Subcutaneous abdominal adipose tissue (tissue), 5 donors: ENCODE measurements at regions not wholly inside any gene's neighbourhood (a gene's known extent, or its start where the extent isn't known, plus 50 kb on each side); places are given as distances from the start of the nearest gene placed in this dataset.

Experiments used
- H3K27ac ChIP-seq: one replicate; pipeline ENCODE4 v1.7.0; 2013; ENCODE audit warnings: low read depth, mild to moderate bottlenecking, inconsistent platforms, low read length, moderate library complexity
- H3K27me3 ChIP-seq, 5 donors: one replicate each; pipeline ENCODE4 v1.7.0; 2013; ENCODE audit warnings: low read length in 5 of 5, inconsistent platforms in 1 of 5; ENCODE audit not compliant: control insufficient read depth in 5 of 5, insufficient read depth in 4 of 5
- H3K36me3 ChIP-seq, 5 donors: one replicate each; pipeline ENCODE4 v1.7.0; 2013; ENCODE audit warnings: low read length in 5 of 5; ENCODE audit not compliant: control insufficient read depth in 5 of 5, insufficient read depth in 5 of 5
- H3K4me1 ChIP-seq, 5 donors: one replicate each; pipeline ENCODE4 v1.7.0; 2013; ENCODE audit warnings: low read length in 5 of 5, mild to moderate bottlenecking in 3 of 5, moderate library complexity in 1 of 5; ENCODE audit not compliant: control insufficient read depth in 5 of 5, insufficient read depth in 5 of 5
- H3K4me3 ChIP-seq, 5 donors: one replicate each; pipeline ENCODE4 v1.7.0; 2013; ENCODE audit warnings: low read length in 5 of 5, low read depth in 1 of 5
- H3K9ac ChIP-seq, 5 donors: one replicate each; pipeline ENCODE4 v1.7.0; 2013; ENCODE audit warnings: low read length in 5 of 5, mild to moderate bottlenecking in 4 of 5, moderate library complexity in 3 of 5
- H3K9me3 ChIP-seq, 5 donors: one replicate each; pipeline ENCODE4 v1.7.0; 2013; ENCODE audit warnings: low read length in 5 of 5; ENCODE audit not compliant: control insufficient read depth in 5 of 5
- donor health status: healthy.
- donor health status: healthy.
- donor health status: healthy.
- donor health status: healthy.
- donor health status: healthy.

DNA sequence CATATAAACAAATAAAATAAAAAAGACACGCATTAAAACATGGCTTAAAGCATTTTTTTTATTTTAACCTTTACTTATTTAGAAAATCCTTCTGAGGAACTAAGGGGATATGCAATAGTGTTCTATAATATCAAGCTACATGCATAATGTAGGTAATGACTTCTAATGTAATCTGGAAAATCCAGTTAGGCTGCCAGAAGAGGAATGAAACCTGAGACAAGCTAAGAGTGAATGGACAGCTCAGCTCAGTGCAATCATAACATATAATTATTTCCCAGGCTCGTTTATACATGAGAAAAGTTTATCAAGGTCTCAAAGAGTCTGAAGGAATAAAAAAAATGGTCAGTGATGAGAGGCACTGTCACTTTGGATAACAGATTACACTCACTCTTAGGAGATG is 649.0 kb upstream of the PCDH15 start:
- H3K27ac ChIP-seq: no peak overlapping the region
- H3K36me3 ChIP-seq: no peaks in the 10 kb centered on the region
- no peak overlapping the region for H3K4me3 ChIP-seq
- H3K9me3 ChIP-seq: no peaks in the 10 kb centered on the region
- H3K27me3 ChIP-seq: no peaks in the 10 kb centered on the region
- no peaks in the 10 kb centered on the region for H3K4me1 ChIP-seq
- no peak overlapping the region for H3K9ac ChIP-seq

GRCh38 chr10:55446441-55447002 is 645.5 kb upstream of the PCDH15 start:
- H3K27ac ChIP-seq: no peak overlapping the region
- no peaks in the 10 kb centered on the region for H3K27me3 ChIP-seq
- no peak overlapping the region for H3K4me3 ChIP-seq
- H3K9me3 ChIP-seq: no peaks in the 10 kb centered on the region
- no peaks in the 10 kb centered on the region for H3K36me3 ChIP-seq
- no peak overlapping the region for H3K9ac ChIP-seq
- H3K4me1 ChIP-seq: no peaks in the 10 kb centered on the region

DNA sequence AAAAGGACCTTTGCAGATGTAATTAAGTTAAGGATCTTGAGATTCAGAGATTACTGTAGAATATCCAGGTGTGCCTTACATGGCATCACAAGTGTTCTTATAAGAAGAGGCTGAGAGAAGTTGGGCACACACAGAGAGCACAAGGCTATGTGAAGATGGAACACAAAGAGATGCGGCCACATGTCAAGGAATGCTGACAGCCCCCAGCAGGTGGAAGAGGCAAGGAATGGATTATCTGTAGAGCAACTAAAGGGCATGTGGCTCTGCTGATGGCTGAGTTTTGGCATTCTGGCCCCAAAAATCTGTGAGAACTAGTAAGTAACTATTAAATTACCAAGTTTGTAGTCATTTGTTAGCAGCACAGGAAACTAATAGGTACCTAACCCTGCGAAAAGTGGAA is 640.7 kb upstream of the PCDH15 start:
- Histone ChIP-seq H3K27ac (no peak overlapping the region), H3K9ac (no peak overlapping the region), H3K36me3 (no peaks in the 10 kb centered on the region), H3K9me3 (no peaks in the 10 kb centered on the region), H3K4me3 (no peak overlapping the region), H3K27me3 (no peaks in the 10 kb centered on the region), H3K4me1 (no peaks in the 10 kb centered on the region)

- Histone ChIP-seq H3K4me3 (no peak overlapping the region), H3K9ac (no peak overlapping the region), H3K9me3 (no peaks in the 10 kb centered on the region), H3K36me3 (no peaks in the 10 kb centered on the region), H3K27me3 (no peaks in the 10 kb centered on the region), H3K27ac (no peak overlapping the region), H3K4me1 (no peaks in the 10 kb centered on the region)
Measured at GRCh38 chr10:55426138-55426537, 625.1 kb upstream of the PCDH15 start.

DNA sequence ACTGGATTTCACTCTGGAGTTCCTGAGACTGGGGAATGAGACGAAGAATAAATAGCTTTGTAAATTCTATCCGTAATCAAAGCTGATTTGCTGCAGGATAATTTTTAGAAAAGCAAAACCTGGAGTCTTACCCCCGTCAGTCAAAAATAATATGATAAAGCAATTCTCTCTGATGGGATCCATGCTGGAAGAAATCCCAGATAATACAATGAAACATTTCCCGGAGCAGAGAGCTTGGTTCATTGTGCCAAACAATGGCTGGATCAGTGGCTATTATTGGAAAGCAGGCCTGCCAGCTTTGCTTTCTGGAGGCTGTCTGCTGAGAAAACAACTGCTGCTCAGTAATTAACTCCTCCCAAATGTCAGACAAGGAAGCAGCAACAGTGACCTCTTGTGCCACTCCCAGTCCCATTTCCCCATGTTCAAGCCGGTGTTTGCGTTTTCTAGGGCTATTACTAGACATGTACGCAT is 609.4 kb upstream of the PCDH15 start:
- Histone ChIP-seq H3K9ac (peak overlapping the region in 1 of 5 donors; percentile 5), H3K4me3 (peak overlapping the region in 3 of 5 donors; percentile 2 to 11 (median 8)), H3K27ac (peak overlapping the region; percentile 24), H3K27me3 (no peaks in the 10 kb centered on the region), H3K9me3 (no peaks in the 10 kb centered on the region), H3K36me3 (no peaks in the 10 kb centered on the region), H3K4me1 (peaks cover 0 to 7% (median 0%) of the 10 kb centered on the region in 5 donors)

DNA sequence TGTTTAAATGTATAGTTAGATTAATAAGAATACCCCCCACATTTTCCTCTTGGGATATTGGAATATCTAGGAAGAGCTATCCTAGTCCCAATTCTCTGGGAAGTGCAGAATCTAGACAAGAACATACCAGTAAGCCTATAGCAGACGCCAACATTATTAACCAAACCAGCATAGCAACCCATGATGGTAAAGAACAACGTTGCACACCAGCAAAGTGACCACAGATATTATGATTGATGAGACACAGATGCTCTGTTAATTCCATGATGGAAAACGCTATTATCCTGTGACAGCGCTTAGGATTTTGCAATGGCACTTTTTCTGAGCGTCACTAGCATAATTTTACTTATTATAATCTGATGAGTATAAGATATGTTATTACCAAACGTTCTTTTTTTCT is 603.1 kb upstream of the PCDH15 start:
- H3K27me3 ChIP-seq: no peaks in the 10 kb centered on the region
- no peaks in the 10 kb centered on the region for H3K9me3 ChIP-seq
- no peak overlapping the region for H3K27ac ChIP-seq
- no peak overlapping the region for H3K9ac ChIP-seq
- no peaks in the 10 kb centered on the region for H3K4me1 ChIP-seq
- no peak overlapping the region for H3K4me3 ChIP-seq
- H3K36me3 ChIP-seq: no peaks in the 10 kb centered on the region

DNA sequence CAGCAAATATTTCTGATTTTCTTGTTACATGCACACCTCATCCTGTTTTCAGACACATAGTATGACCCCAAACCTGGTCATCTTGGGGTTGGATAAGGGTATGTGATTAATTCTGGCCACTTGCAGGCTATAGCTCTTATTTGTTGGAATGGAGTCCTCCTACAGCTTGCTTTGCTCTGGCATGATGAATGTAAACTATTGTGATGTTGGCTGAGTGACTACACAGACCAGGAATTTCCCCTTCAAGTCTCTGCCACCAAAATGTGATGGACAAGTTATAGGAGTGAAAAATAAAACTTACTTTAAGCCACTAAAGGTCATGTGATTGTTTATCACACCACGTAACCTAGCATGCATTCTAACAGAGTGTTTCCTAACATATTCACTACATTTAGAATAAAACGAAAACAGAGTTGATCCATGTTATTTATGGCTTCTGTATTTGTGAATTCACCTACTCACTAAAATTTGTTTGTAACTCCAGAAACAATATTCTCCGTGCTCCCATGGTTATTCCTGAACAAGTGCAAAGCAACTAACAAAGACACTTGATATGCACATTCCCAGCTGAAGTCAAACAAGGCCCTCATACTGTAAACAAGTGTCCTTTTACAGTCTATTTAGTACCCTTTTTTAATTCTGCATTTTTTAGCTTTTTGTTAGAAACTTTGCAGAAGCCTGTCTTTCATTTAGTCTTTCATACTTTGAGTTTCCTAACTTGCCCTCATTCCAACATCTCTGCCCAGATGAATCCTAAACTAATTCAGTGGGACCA is 599.2 kb upstream of the PCDH15 start:
- Histone ChIP-seq H3K36me3 (no peaks in the 10 kb centered on the region), H3K27me3 (no peaks in the 10 kb centered on the region), H3K4me1 (no peaks in the 10 kb centered on the region), H3K4me3 (no peak overlapping the region), H3K27ac (no peak overlapping the region), H3K9me3 (no peaks in the 10 kb centered on the region), H3K9ac (no peak overlapping the region)

DNA sequence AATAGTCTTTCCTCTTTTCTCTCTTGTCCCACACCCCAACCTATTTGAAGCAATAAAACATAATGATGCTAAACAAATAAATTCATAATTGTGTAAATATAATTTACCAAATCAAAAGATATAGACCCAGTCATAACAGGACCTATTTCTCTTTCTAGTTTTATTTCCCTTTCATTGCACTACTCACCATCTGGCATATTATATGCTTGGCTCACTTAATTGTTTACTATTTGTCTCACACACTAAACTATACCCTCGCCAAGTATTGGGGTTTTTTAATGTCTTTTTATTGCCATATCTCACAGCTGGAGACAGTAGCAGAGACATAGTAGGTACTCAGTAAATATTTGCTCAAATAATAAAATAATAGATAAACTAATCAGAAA is 597.5 kb upstream of the PCDH15 start:
- Histone ChIP-seq H3K4me1 (no peaks in the 10 kb centered on the region), H3K9me3 (no peaks in the 10 kb centered on the region), H3K36me3 (no peaks in the 10 kb centered on the region), H3K4me3 (no peak overlapping the region), H3K27ac (no peak overlapping the region), H3K9ac (no peak overlapping the region), H3K27me3 (no peaks in the 10 kb centered on the region)

- Histone ChIP-seq H3K4me3 (no peak overlapping the region), H3K9me3 (no peaks in the 10 kb centered on the region), H3K4me1 (no peaks in the 10 kb centered on the region), H3K27ac (no peak overlapping the region), H3K36me3 (no peaks in the 10 kb centered on the region), H3K27me3 (no peaks in the 10 kb centered on the region), H3K9ac (no peak overlapping the region)
Measured at GRCh38 chr10:55397777-55398496, 596.9 kb upstream of the PCDH15 start.

GRCh38 chr10:55378196-55378595 is 577.2 kb upstream of the PCDH15 start:
- Histone ChIP-seq H3K9me3 (peaks cover 0 to 2% (median 0%) of the 10 kb centered on the region in 5 donors), H3K36me3 (no peaks in the 10 kb centered on the region), H3K27ac (no peak overlapping the region), H3K4me1 (peaks cover 0 to 7% (median 0%) of the 10 kb centered on the region in 5 donors), H3K27me3 (no peaks in the 10 kb centered on the region), H3K4me3 (no peak overlapping the region), H3K9ac (no peak overlapping the region)
